OCI-LY7 (cell line): ENCODE measurements at regions not wholly inside any gene's neighbourhood (a gene's known extent, or its start where the extent isn't known, plus 50 kb on each side); places are given as distances from the start of the nearest gene placed in this dataset.
"Not testable (repeated sequence)": the region's sequence is repeated elsewhere in the genome, so short reads cannot be mapped to it uniquely, and the experiment has no call there.

Source experiments
- CTCF ChIP-seq: fragments of 200-600 bp; sonication (generic); conservative IDR thresholded peaks from 2 replicates; pipeline ENCODE4 v1.5.1; 2014; ENCODE audit warnings: mild to moderate bottlenecking, antibody characterized with exemption, low read length, moderate library complexity, mixed read lengths
- EZH2phosphoT487 ChIP-seq: fragments of 200-600 bp; sonication (generic); IDR thresholded peaks from 2 replicates; pipeline ENCODE4 v1.6.1; 2018; ENCODE audit warnings: low read depth, borderline replicate concordance, mild to moderate bottlenecking, mixed run types, antibody characterized with exemption, low read length, moderate library complexity, mixed read lengths

GRCh38 chr16:79937671-79938070 lies 337.1 kb upstream of the MAF start:
- TF ChIP-seq CTCF, EZH2phosphoT487: not testable (repeated sequence)
